HepG2 (cell line): ENCODE measurements at regions not wholly inside any gene's neighbourhood (a gene's known extent, or its start where the extent isn't known, plus 50 kb on each side); places are given as distances from the start of the nearest gene placed in this dataset.

ENCODE experiments used
- ATAC-seq: fragments of 200-7000 bp; cut with Tn5 transposase; 3 replicates; pipeline ENCODE4 v1.9.1; 2020; ENCODE audit warnings: mild to moderate bottlenecking, moderate library complexity
- BruUV-seq: library from RNA; stranded (reverse); fragments of 400-500 nt; replicated peaks from 2 replicates; lab custom pipeline; 2021; lab: Mats Ljungman, UMichigan
- CTCF ChIA-PET: fragments of 300-600 bp; formaldehyde crosslinking; extraction: SDS; loops from one replicate; lab custom pipeline; 2021; ENCODE audit warnings: low total read pairs, inconsistent platforms, low intra/inter-chr PET ratio; lab: Yijun Ruan, JAX
- POLR2A ChIA-PET: fragments of 350-600 bp; sonication (Branson Sonifier 250); formaldehyde crosslinking; loops from one replicate; lab custom pipeline; 2020; ENCODE audit warnings: antibody characterized with exemption, inconsistent platforms; lab: Yijun Ruan, JAX
- DNase-seq: peaks from one replicate; pipeline ENCODE4 v3.0.0-alpha.2; 2015; ENCODE audit warnings: low spot score
- FAIRE-seq: peaks from 3 replicates; lab custom pipeline; 2011; peaks lifted over from hg19 to GRCh38; lab: Jason Lieb, UNC
- H2AFZ ChIP-seq: one replicate; pipeline ENCODE4 v1.6.1; 2011; ENCODE audit warnings: low read length, inconsistent platforms
- H3K27ac ChIP-seq: fragments of 300-600 bp; 3 replicates; pipeline ENCODE4 v1.8.0; 2011; ENCODE audit warnings: mixed run types, mild to moderate bottlenecking, mixed read lengths, low read length, inconsistent platforms; ENCODE audit not compliant: insufficient read depth; ENCODE audit errors: extremely low read length
- H3K27me3 ChIP-seq, 2 experiments: fragments of 200-600 bp in 1 of 2; 2 replicates in 1 of 2; 3 replicates in 1 of 2; pipeline versions ENCODE4 v1.6.0 to v1.8.0; 2011; ENCODE audit warnings: low read length in 2 of 2, mild to moderate bottlenecking in 2 of 2, moderate library complexity in 2 of 2, inconsistent platforms in 1 of 2; ENCODE audit not compliant: insufficient read depth in 2 of 2, control insufficient read depth in 1 of 2
- H3K36me3 ChIP-seq, 2 experiments: fragments of 200-600 bp in 1 of 2; replicated peaks in 1 of 2; 2 replicates in 1 of 2; 3 replicates in 1 of 2; pipeline versions ENCODE4 v1.5.1 to v1.8.0; 2011; ENCODE audit warnings: low read length in 2 of 2, inconsistent platforms in 1 of 2; ENCODE audit not compliant: insufficient read depth in 2 of 2, control insufficient read depth in 1 of 2
- H3K4me1 ChIP-seq: 2 replicates; pipeline ENCODE4 v1.5.1; 2012; ENCODE audit warnings: low read length, inconsistent platforms; ENCODE audit not compliant: insufficient read depth
- H3K4me2 ChIP-seq: 2 replicates; pipeline ENCODE4 v1.6.0; 2011; ENCODE audit warnings: low read depth, low read length, inconsistent platforms
- H3K4me3 ChIP-seq, 3 experiments: fragments of 200-600 bp in 1 of 3; sonication (generic), shearing (Covaris generic) in 1 of 3; replicated peaks in 1 of 3; 2 replicates each; pipeline ENCODE4 v1.5.1; 2011 to 2016; ENCODE audit warnings: low read length in 3 of 3, inconsistent platforms in 2 of 3, low read depth in 2 of 3, mild to moderate bottlenecking in 2 of 3, control low read depth in 1 of 3, mixed read lengths in 1 of 3; ENCODE audit not compliant: insufficient read depth in 1 of 3
- H3K79me2 ChIP-seq: one replicate; pipeline ENCODE4 v1.6.1; 2011; ENCODE audit warnings: low read length, inconsistent platforms; ENCODE audit not compliant: insufficient read depth
- H3K9ac ChIP-seq: 2 replicates; pipeline ENCODE4 v1.6.0; 2011; ENCODE audit warnings: mild to moderate bottlenecking, low read depth, low read length, inconsistent platforms; ENCODE audit not compliant: insufficient read depth
- H3K9me3 ChIP-seq: 2 replicates; pipeline ENCODE4 v1.5.1; 2012; ENCODE audit warnings: mild to moderate bottlenecking, low read length
- H4K20me1 ChIP-seq: 2 replicates; pipeline ENCODE4 v1.6.0; 2011; ENCODE audit warnings: inconsistent platforms, mild to moderate bottlenecking, low read length, moderate library complexity; ENCODE audit not compliant: insufficient read depth
- IKZF5 ChIP-seq: IDR thresholded peaks from 2 replicates; pipeline ENCODE4 v1.6.1; 2018; ENCODE audit warnings: missing genetic modification reagents, mild to moderate bottlenecking, missing compliant biosample characterization
- KLF11 ChIP-seq: IDR thresholded peaks from 2 replicates; pipeline ENCODE4 v1.6.1; 2016; ENCODE audit warnings: missing compliant biosample characterization
- SATB2 ChIP-seq: sonication (generic); formaldehyde crosslinking; IDR thresholded peaks from 2 replicates; pipeline ENCODE4 v1.5.0; 2020; ENCODE audit warnings: missing genetic modification reagents
- ZBTB40 ChIP-seq, 2 experiments: fragments of 450-650 bp in 1 of 2; sonication (generic) in 1 of 2; formaldehyde crosslinking in 1 of 2; IDR thresholded peaks; 2 replicates each; pipeline versions ENCODE4 v1.6.1 to v1.8.0; 2016 to 2022; ENCODE audit warnings: antibody characterized with exemption in 1 of 2, mild to moderate bottlenecking in 1 of 2, missing genetic modification reagents in 1 of 2
- WGBS: methylation state at CpG from one replicate; pipeline ENCODE4 v1.1.6; 2017; ENCODE audit warnings: low lambda C conversion rate; 5-methylcytosine and 5-hydroxymethylcytosine counted together
- in situ Hi-C: cut with HindIII; loops from 2 replicates; pipeline ENCODE4 v1.10.0; 2017; ENCODE audit warnings: low pct_unique_long_range_greater_than_20kb; ENCODE audit not compliant: extremely low pct_ligation_motif_present
- intact Hi-C: fragments of 100-400 bp; cut with micrococcal nuclease; formaldehyde crosslinking; loops from one replicate; pipeline ENCODE4 v1.10.0; 2022; ENCODE audit not compliant: unreplicated experiment

- no peak for TF ChIP-seq IKZF5 (CRISPR knock-in tag)
- TF ChIP-seq KLF11 (CRISPR knock-in tag): no peak
These were observed 54.2 kb upstream of the BCL2L14 start (continued) for GRCh38 chr12:12016284-12017100.

GRCh38 chr12:12017135-12017581, 53.6 kb upstream of the BCL2L14 start:
- POLR2A ChIA-PET: no interaction called here

More at GRCh38 chr12:12017135-12017581, 53.6 kb upstream of the BCL2L14 start:
- H3K27me3 ChIP-seq: peaks cover 4 to 43% of the 10 kb centered on the region in 2 experiments; a peak in 4 of 5 replicates
- H3K4me2 ChIP-seq: no peak overlapping the region
- H4K20me1 ChIP-seq: no peaks in the 10 kb centered on the region
- H3K9ac ChIP-seq: no peak overlapping the region
- intact Hi-C loops: loop anchor here (5.0 kb wide), 1 partner anchor 435 kb away; no protein-coding TSS in a partner anchor
- FAIRE-seq (no peak), ATAC-seq (no peak), DNase-seq (no peak)
- no peaks in the 10 kb centered on the region for H3K79me2 ChIP-seq
- no peaks in the 10 kb centered on the region for H3K36me3 ChIP-seq
- CTCF ChIA-PET: no interaction called here
- BruUV-seq: no TSS peak
- no peaks in the 10 kb centered on the region for H3K9me3 ChIP-seq
- H3K27ac ChIP-seq: no peak overlapping the region
- H2AFZ ChIP-seq: no peak overlapping the region
- 26% methylated on average over 2 of the region's 3 CpGs for WGBS
- no peaks in the 10 kb centered on the region for H3K4me1 ChIP-seq
- no peak overlapping the region for H3K4me3 ChIP-seq
- in situ Hi-C loops: no loop called here
- TF ChIP-seq SATB2 (CRISPR knock-in tag) (no peak), ZBTB40 (IDR thresholded peaks at IDR 0.05) (no peak), ZBTB40 (CRISPR knock-in tag; IDR thresholded peaks at IDR 0.05) (no peak)
